ENCODE measurements at regions not wholly inside any gene's neighbourhood (a gene's known extent, or its start where the extent isn't known, plus 50 kb on each side); places are given as distances from the start of the nearest gene placed in this dataset.

GRCh38 chr12:60231976-60232907, 636.4 kb downstream of the SLC16A7 start:
- Histone ChIP-seq H3K27ac (ENCODE audit: extremely low read depth, low read depth, low read length) (no peak overlapping the region), H3K9ac (ENCODE audit: insufficient read depth in 1 of 2, low read depth in 2 of 2, low read length in 2 of 2) (no peak overlapping the region), H3K4me1 (replicated peaks in 1 of 2; ENCODE audit: control insufficient read depth in 2 of 2, insufficient read depth in 2 of 2, low read length in 2 of 2) (no peaks in the 10 kb centered on the region; a peak in 1 of 5 replicates), H2AFZ (ENCODE audit: low read depth, low read length) (peak overlapping the region; percentile 43), H3K4me3 (no peak overlapping the region), H3K36me3 (ENCODE audit: control insufficient read depth, insufficient read depth, low read length) (no peaks in the 10 kb centered on the region), H4K20me1 (replicated peaks; ENCODE audit: control insufficient read depth, insufficient read depth, low read length) (no peaks in the 10 kb centered on the region), H3K9me1 (ENCODE audit: control insufficient read depth, insufficient read depth, low read length) (no peaks in the 10 kb centered on the region), H3K79me2 (ENCODE audit: control insufficient read depth, insufficient read depth, low read length) (no peaks in the 10 kb centered on the region), H3K27me3 (ENCODE audit: control insufficient read depth in 2 of 2, insufficient read depth in 2 of 2, low read length in 2 of 2) (no peaks in the 10 kb centered on the region), H3K9me3 (replicated peaks; ENCODE audit: control insufficient read depth, insufficient read depth, low read depth, low read length) (no peaks in the 10 kb centered on the region), H3K4me2 (ENCODE audit: insufficient read depth, low read length) (no peak overlapping the region)
- in situ Hi-C loops (cut with MboI) = no loop called here
- 31% methylated on average over 7 of the region's 7 CpGs for WGBS (ENCODE audit: insufficient coverage, low coverage, missing lambda C conversion rate)
- intact Hi-C loops (cut with micrococcal nuclease) = no loop called here
- ATAC-seq (no peak), FAIRE-seq (no peak), DNase-seq (ENCODE audit: extremely low read depth in 1 of 4, low spot score in 3 of 4) (no peak)
- peak; percentile 67 for TF ChIP-seq ZNF316 (IDR thresholded peaks at IDR 0.05)
- 0 out of 2 replicates have a peak, but pooled peaks have one; percentile 19 for TF ChIP-seq MAFG (tag; conservative IDR thresholded peaks at IDR 0.05)
- no peak for TF ChIP-seq ZNF318 (IDR thresholded peaks at IDR 0.05; ENCODE audit: borderline replicate concordance in 1 of 2, low read depth in 1 of 2)
- no peak for TF ChIP-seq FOS (IDR thresholded peaks at IDR 0.05; ENCODE audit: extremely low read depth, insufficient read length)
- no peak for TF ChIP-seq GATAD2A (IDR thresholded peaks at IDR 0.05)
- TF ChIP-seq MAFF (IDR thresholded peaks at IDR 0.05; ENCODE audit: low read length) = peak; percentile 35; the same call in 1 of the 2 replicates
- TF ChIP-seq C11orf30 (IDR thresholded peaks at IDR 0.05; ENCODE audit: low read depth) = 0 out of 2 replicates have a peak, but pooled peaks have one; percentile 29
- peak; percentile 34; the same call in 1 of the 2 replicates for TF ChIP-seq MAFK (IDR thresholded peaks at IDR 0.05; ENCODE audit: low read length)
- no peak for TF ChIP-seq RBBP5 (IDR thresholded peaks at IDR 0.05; ENCODE audit: borderline replicate concordance, insufficient read depth, low read length, poor library complexity, severe bottlenecking)
- TF ChIP-seq ZNF764 (CRISPR knock-in tag; IDR thresholded peaks at IDR 0.05; ENCODE audit: low read depth) = no peak
- ChIA-PET POLR2A (no interaction called here), CTCF (ENCODE audit: low intra/inter-chr PET ratio) (no interaction called here)
- BruUV-seq (replicated peaks) = no TSS peak

All from K562 (cell line).